MM.1S (cell line): ENCODE measurements at regions not wholly inside any gene's neighbourhood (a gene's known extent, or its start where the extent isn't known, plus 50 kb on each side); places are given as distances from the start of the nearest gene placed in this dataset.
"Not testable (repeated sequence)": the region's sequence is repeated elsewhere in the genome, so short reads cannot be mapped to it uniquely, and the experiment has no call there.

Experiments used
- EZH2 ChIP-seq: fragments of 300-600 bp; sonication (generic); optimal IDR thresholded peaks from 2 replicates; pipeline ENCODE3; 2017; ENCODE audit warnings: low read depth, mild to moderate bottlenecking, antibody characterized with exemption, low read length, mixed read lengths
- EZH2phosphoT487 ChIP-seq: fragments of 300-600 bp; sonication (generic); IDR thresholded peaks from 2 replicates; pipeline ENCODE4 v1.6.1; 2018; ENCODE audit warnings: antibody characterized with exemption, low read length
- TF ChIP-seq, protein P1 (sequence below): fragments of 300-600 bp; sonication (generic); IDR thresholded peaks from 2 replicates; pipeline ENCODE4 v1.5.1; 2016; ENCODE audit warnings: antibody characterized with exemption, low read length, mixed read lengths

DNA sequence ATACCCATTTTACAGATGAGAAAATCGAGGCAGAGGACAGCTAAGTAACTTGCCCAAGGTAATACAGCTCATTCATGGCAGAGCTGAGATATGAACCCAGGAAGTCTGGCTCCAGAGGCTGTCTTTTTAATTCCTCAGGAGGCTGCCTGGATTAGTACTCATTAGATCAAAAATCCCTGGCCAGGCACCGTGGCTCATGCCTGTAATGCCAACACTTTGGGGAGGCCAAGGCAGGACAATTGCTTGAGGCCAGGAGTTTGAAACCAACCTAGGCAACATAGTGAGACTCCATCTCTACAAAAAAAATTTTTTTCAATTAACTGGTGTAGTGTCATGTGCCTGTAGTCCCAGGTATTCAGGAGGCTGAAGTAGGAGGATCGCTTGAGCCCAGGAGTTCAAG is 291.4 kb downstream of the GOLGA6L6 start:
- TF ChIP-seq, protein P1, sequence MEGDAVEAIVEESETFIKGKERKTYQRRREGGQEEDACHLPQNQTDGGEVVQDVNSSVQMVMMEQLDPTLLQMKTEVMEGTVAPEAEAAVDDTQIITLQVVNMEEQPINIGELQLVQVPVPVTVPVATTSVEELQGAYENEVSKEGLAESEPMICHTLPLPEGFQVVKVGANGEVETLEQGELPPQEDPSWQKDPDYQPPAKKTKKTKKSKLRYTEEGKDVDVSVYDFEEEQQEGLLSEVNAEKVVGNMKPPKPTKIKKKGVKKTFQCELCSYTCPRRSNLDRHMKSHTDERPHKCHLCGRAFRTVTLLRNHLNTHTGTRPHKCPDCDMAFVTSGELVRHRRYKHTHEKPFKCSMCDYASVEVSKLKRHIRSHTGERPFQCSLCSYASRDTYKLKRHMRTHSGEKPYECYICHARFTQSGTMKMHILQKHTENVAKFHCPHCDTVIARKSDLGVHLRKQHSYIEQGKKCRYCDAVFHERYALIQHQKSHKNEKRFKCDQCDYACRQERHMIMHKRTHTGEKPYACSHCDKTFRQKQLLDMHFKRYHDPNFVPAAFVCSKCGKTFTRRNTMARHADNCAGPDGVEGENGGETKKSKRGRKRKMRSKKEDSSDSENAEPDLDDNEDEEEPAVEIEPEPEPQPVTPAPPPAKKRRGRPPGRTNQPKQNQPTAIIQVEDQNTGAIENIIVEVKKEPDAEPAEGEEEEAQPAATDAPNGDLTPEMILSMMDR = not testable (repeated sequence)
- not testable (repeated sequence) for TF ChIP-seq EZH2phosphoT487, EZH2
